CD4-positive, alpha-beta T cell treated with Interleukin-2 at 100 ng/mL for 4 hours (primary cell): ENCODE measurements at regions not wholly inside any gene's neighbourhood (a gene's known extent, or its start where the extent isn't known, plus 50 kb on each side); places are given as distances from the start of the nearest gene placed in this dataset.
"Not testable (repeated sequence)": the region's sequence is repeated elsewhere in the genome, so short reads cannot be mapped to it uniquely, and the experiment has no call there.

Experiments used
- DNase-seq: peaks from one replicate; pipeline ENCODE4 v3.0.0-alpha.2; 2020; ENCODE audit warnings: low spot score

GRCh38 chr2:209181984-209182383 lies 241.9 kb upstream of the MAP2 start:
- DNase-seq: no peak

GRCh38 chr2:209186886-209187285 lies 237.0 kb upstream of the MAP2 start:
- DNase-seq: not testable (repeated sequence)

- DNase-seq: no peak
These were observed 234.0 kb upstream of the MAP2 start for GRCh38 chr2:209189893-209190292.

- DNase-seq: no peak
These were observed 232.7 kb upstream of the MAP2 start for GRCh38 chr2:209191139-209191538.

GRCh38 chr2:209194717-209195116 lies 229.1 kb upstream of the MAP2 start:
- no peak for DNase-seq

GRCh38 chr2:209208211-209208610 lies 215.6 kb upstream of the MAP2 start:
- no peak for DNase-seq

GRCh38 chr2:209209943-209210342 lies 213.9 kb upstream of the MAP2 start:
- no peak for DNase-seq

GRCh38 chr2:209230560-209230959 lies 193.3 kb upstream of the MAP2 start:
- no peak for DNase-seq

- DNase-seq: no peak
These were observed 187.5 kb upstream of the MAP2 start for GRCh38 chr2:209236377-209236776.

GRCh38 chr2:209238765-209239584 lies 184.9 kb upstream of the MAP2 start:
- DNase-seq: no peak

- no peak for DNase-seq
These were observed 184.3 kb upstream of the MAP2 start for GRCh38 chr2:209239585-209239938.

GRCh38 chr2:209240204-209240603 lies 183.6 kb upstream of the MAP2 start:
- DNase-seq: no peak

GRCh38 chr2:209253544-209253943 lies 170.3 kb upstream of the MAP2 start:
- DNase-seq: no peak

GRCh38 chr2:209259767-209260166 lies 164.1 kb upstream of the MAP2 start:
- DNase-seq: no peak

GRCh38 chr2:209260281-209260680 lies 163.6 kb upstream of the MAP2 start:
- DNase-seq: no peak

GRCh38 chr2:209261366-209262053 lies 162.3 kb upstream of the MAP2 start:
- not testable (repeated sequence) for DNase-seq

GRCh38 chr2:209269024-209269423 lies 154.8 kb upstream of the MAP2 start:
- no peak for DNase-seq

GRCh38 chr2:209276000-209276399 lies 147.8 kb upstream of the MAP2 start:
- DNase-seq: no peak

- no peak for DNase-seq
These were observed 146.4 kb upstream of the MAP2 start for GRCh38 chr2:209277444-209277843.

- DNase-seq: no peak
These were observed 125.2 kb upstream of the MAP2 start for GRCh38 chr2:209298601-209299000.

- not testable (repeated sequence) for DNase-seq
These were observed 124.4 kb upstream of the MAP2 start for GRCh38 chr2:209299478-209299877.

GRCh38 chr2:209300766-209301165 lies 123.1 kb upstream of the MAP2 start:
- DNase-seq: not testable (repeated sequence)

- DNase-seq: no peak
These were observed 118.8 kb upstream of the MAP2 start for GRCh38 chr2:209305026-209305425.

- DNase-seq: no peak
These were observed 118.1 kb upstream of the MAP2 start for GRCh38 chr2:209305746-209306196.
